K562 (cell line): ENCODE measurements at regions not wholly inside any gene's neighbourhood (a gene's known extent, or its start where the extent isn't known, plus 50 kb on each side); places are given as distances from the start of the nearest gene placed in this dataset.
A peak's percentile ranks its signal among the peaks of the same experiment; 100 is the strongest.

Experiments used
- ATAC-seq: fragments of 200-7000 bp; cut with Tn5 transposase; 3 replicates; pipeline ENCODE4 v1.9.1; 2020; ENCODE audit warnings: moderate library complexity
- BruUV-seq: library from RNA; stranded (reverse); fragments of 400-500 nt; replicated peaks from 2 replicates; lab custom pipeline; 2021; lab: Mats Ljungman, UMichigan
- CTCF ChIA-PET: fragments of 300-600 bp; formaldehyde crosslinking; extraction: SDS; loops from one replicate; lab custom pipeline; 2021; ENCODE audit warnings: low intra/inter-chr PET ratio; lab: Yijun Ruan, JAX
- POLR2A ChIA-PET: fragments of 300-600, 350-650 bp; sonication (Branson Sonifier 250); formaldehyde crosslinking; extraction: SDS; loops from one replicate; lab custom pipeline; 2021; ENCODE audit warnings: antibody characterized with exemption, inconsistent platforms; lab: Yijun Ruan, JAX
- DNase-seq, 4 experiments: peaks; one replicate each; pipeline versions ENCODE4 v3.0.0 to v3.0.0-alpha.2; 2011 to 2018; ENCODE audit warnings: low spot score in 3 of 4, mixed read lengths in 3 of 4; ENCODE audit errors: extremely low read depth in 1 of 4
- FAIRE-seq: peaks from 2 replicates; lab custom pipeline; 2011; peaks lifted over from hg19 to GRCh38; lab: Jason Lieb, UNC
- H2AFZ ChIP-seq: 2 replicates; pipeline ENCODE4 v1.6.0; 2011; ENCODE audit warnings: low read depth, low read length, control low read depth, inconsistent platforms
- H3K27ac ChIP-seq: fragments of 200-600 bp; 3 replicates; pipeline ENCODE4 v1.8.0; 2011; ENCODE audit warnings: low read depth, mild to moderate bottlenecking, control low read depth, inconsistent platforms, low read length, moderate library complexity, mixed read lengths; ENCODE audit errors: extremely low read depth
- H3K27me3 ChIP-seq, 2 experiments: fragments of 300-600 bp in 1 of 2; 2 replicates in 1 of 2; 3 replicates in 1 of 2; pipeline versions ENCODE4 v1.6.0 to v1.8.0; 2011; ENCODE audit warnings: inconsistent platforms in 2 of 2, low read length in 2 of 2, mild to moderate bottlenecking in 1 of 2, mixed read lengths in 1 of 2, moderate library complexity in 1 of 2; ENCODE audit not compliant: control insufficient read depth in 2 of 2, insufficient read depth in 2 of 2
- H3K36me3 ChIP-seq: fragments of 300-600 bp; 3 replicates; pipeline ENCODE4 v1.8.0; 2011; ENCODE audit warnings: mild to moderate bottlenecking, low read length, inconsistent platforms; ENCODE audit not compliant: control insufficient read depth, insufficient read depth
- H3K4me1 ChIP-seq, 2 experiments: fragments of 200-600 bp in 1 of 2; replicated peaks in 1 of 2; 2 replicates in 1 of 2; 3 replicates in 1 of 2; pipeline versions ENCODE4 v1.5.1 to v1.8.0; 2011; ENCODE audit warnings: inconsistent platforms in 2 of 2, low read length in 2 of 2, mild to moderate bottlenecking in 1 of 2, mixed read lengths in 1 of 2, moderate library complexity in 1 of 2; ENCODE audit not compliant: control insufficient read depth in 2 of 2, insufficient read depth in 2 of 2
- H3K4me2 ChIP-seq: 2 replicates; pipeline ENCODE4 v1.6.1; 2011; ENCODE audit warnings: low read length, control low read depth, inconsistent platforms, mixed read lengths; ENCODE audit not compliant: insufficient read depth
- H3K4me3 ChIP-seq: fragments of 200-600 bp; sonication (generic), shearing (Covaris generic); 2 replicates; pipeline ENCODE4 v1.5.1; 2016; ENCODE audit warnings: control low read depth, inconsistent platforms
- H3K79me2 ChIP-seq: fragments of 200-600 bp; 3 replicates; pipeline ENCODE4 v1.8.0; 2011; ENCODE audit warnings: low read length, inconsistent platforms; ENCODE audit not compliant: control insufficient read depth, insufficient read depth
- H3K9ac ChIP-seq, 2 experiments: 2 replicates each; pipeline versions ENCODE4 v1.6.0 to v1.6.1; 2011; ENCODE audit warnings: low read depth in 2 of 2, low read length in 2 of 2, control low read depth in 1 of 2, inconsistent platforms in 1 of 2, mild to moderate bottlenecking in 1 of 2, mixed read lengths in 1 of 2; ENCODE audit not compliant: insufficient read depth in 1 of 2
- H3K9me1 ChIP-seq: one replicate; pipeline ENCODE4 v1.6.0; 2011; ENCODE audit warnings: inconsistent platforms, mild to moderate bottlenecking, low read length, moderate library complexity; ENCODE audit not compliant: control insufficient read depth, insufficient read depth
- H3K9me3 ChIP-seq: replicated peaks from 2 replicates; pipeline ENCODE4 v1.5.1; 2011; ENCODE audit warnings: low read depth, low read length, inconsistent platforms; ENCODE audit not compliant: control insufficient read depth, insufficient read depth
- H4K20me1 ChIP-seq: replicated peaks from 2 replicates; pipeline ENCODE4 v1.6.1; 2011; ENCODE audit warnings: low read length, inconsistent platforms, mixed read lengths; ENCODE audit not compliant: control insufficient read depth, insufficient read depth
- NFIC ChIP-seq: fragments of 450-650 bp; IDR thresholded peaks from 2 replicates; pipeline ENCODE4 v1.6.1; 2017; ENCODE audit warnings: mild to moderate bottlenecking, inconsistent platforms
- NFIX ChIP-seq: fragments of 250-450 bp; sonication (Bioruptor Pico); IDR thresholded peaks from 2 replicates; pipeline ENCODE4 v1.4.0; 2020; ENCODE audit warnings: low read depth, mild to moderate bottlenecking, moderate library complexity
- ZKSCAN8 ChIP-seq: fragments of 200-800 bp; sonication (Bioruptor generic); IDR thresholded peaks from 2 replicates; pipeline ENCODE4 v1.6.1; 2016; ENCODE audit warnings: missing genetic modification characterization, missing compliant biosample characterization
- ZNF398 ChIP-seq: fragments of 250-450 bp; sonication (Bioruptor Pico); IDR thresholded peaks from 2 replicates; pipeline ENCODE4 v1.8.0; 2021; ENCODE audit warnings: moderate library complexity, mild to moderate bottlenecking, inconsistent platforms
- WGBS: fragments of 100-300 bp; shearing (Covaris generic); methylation state at CpG from one replicate; pipeline ENCODE4 v1.1.6; 2016; ENCODE audit warnings: low coverage, mixed read lengths; ENCODE audit not compliant: insufficient coverage; ENCODE audit errors: missing lambda C conversion rate; 5-methylcytosine and 5-hydroxymethylcytosine counted together
- in situ Hi-C: fragments of 300-500 bp; cut with MboI; formaldehyde crosslinking; loops from 4 replicates; pipeline ENCODE4 v1.15.0; 2018; ENCODE audit warnings: inconsistent platforms, mixed read lengths
- intact Hi-C: fragments of 100-400 bp; cut with micrococcal nuclease; formaldehyde crosslinking; loops from 2 replicates; pipeline ENCODE4 v1.14.2; 2022

GRCh38 chr9:118782790-118783463 is 586.3 kb downstream of the BRINP1 start:
- Histone ChIP-seq H3K4me3 (no peak overlapping the region), H3K79me2 (no peaks in the 10 kb centered on the region), H3K36me3 (no peaks in the 10 kb centered on the region), H2AFZ (no peak overlapping the region), H3K4me1 (no peaks in the 10 kb centered on the region), H3K27ac (no peak overlapping the region), H3K4me2 (no peak overlapping the region), H4K20me1 (no peaks in the 10 kb centered on the region), H3K9me1 (no peaks in the 10 kb centered on the region), H3K27me3 (no peaks in the 10 kb centered on the region), H3K9me3 (no peaks in the 10 kb centered on the region), H3K9ac (no peak overlapping the region)
- intact Hi-C loops: no loop called here
- in situ Hi-C loops: no loop called here
- DNase-seq: no peak
- CTCF ChIA-PET: interaction anchor here (0.6 kb wide), 1 partner anchor 324 kb away, joined by 3 read pairs; no protein-coding TSS in a partner anchor
- BruUV-seq: no TSS peak
- POLR2A ChIA-PET: no interaction called here
- FAIRE-seq: no peak
- TF ChIP-seq NFIX: peak; percentile 38; the same call in 1 of the 2 replicates
- TF ChIP-seq ZNF398 (CRISPR knock-in tag): no peak
- TF ChIP-seq NFIC: peak; percentile 81
- TF ChIP-seq ZKSCAN8 (CRISPR knock-in tag): no peak
- no peak for ATAC-seq
- 0% methylated on average over 5 of the region's 5 CpGs for WGBS
